CD4-positive, alpha-beta T cell treated with Interleukin-15 for 1 hour (primary cell): ENCODE measurements at regions not wholly inside any gene's neighbourhood (a gene's known extent, or its start where the extent isn't known, plus 50 kb on each side); places are given as distances from the start of the nearest gene placed in this dataset.

Experiments used
- DNase-seq: peaks from one replicate; pipeline ENCODE4 v3.0.0-alpha.2; 2020

- no peak for DNase-seq
Measured at GRCh38 chr5:18052569-18052968, 418.3 kb downstream of the TAF11L14 start.

DNA sequence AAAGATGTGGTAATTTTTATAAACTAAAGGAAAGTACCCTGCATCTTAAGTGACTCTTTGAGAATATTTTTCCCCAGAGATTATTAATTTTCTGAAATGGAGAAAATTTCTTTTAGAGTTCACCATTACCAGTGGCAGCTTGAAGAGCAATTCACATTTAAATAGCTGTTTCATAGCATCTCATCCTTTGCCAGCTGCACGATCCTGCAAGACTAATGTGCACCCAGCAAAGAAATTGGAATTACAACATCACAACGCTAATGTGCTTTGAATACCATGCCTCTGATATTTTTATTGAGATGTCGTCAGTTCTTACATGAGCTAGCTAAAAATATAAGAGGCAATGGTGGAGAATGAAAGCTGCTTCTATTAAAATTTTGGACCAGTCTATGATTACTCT lies 423.5 kb downstream of the TAF11L14 start:
- DNase-seq: no peak

GRCh38 chr5:18067615-18068014 lies 433.4 kb downstream of the TAF11L14 start:
- no peak for DNase-seq

- DNase-seq: no peak
Measured at GRCh38 chr5:18068826-18069225, 434.6 kb downstream of the TAF11L14 start.

DNA sequence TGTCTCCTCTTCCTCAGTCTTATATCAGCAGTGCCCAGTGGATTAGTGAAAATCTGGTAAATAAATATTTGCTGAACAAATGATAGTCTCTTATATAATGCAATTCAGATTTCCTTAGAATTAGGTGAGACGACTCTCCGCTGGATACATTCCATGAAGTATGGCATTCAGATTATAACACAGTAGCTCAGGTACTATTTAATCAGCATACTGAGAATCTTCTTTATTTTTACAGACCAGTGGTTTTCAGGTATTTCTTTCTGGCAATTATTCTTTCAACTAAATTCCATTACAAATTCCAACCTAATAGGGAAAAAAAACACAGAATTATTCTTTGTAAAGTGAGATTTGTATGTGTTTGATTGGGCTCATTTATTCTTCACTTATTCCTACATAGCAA lies 435.5 kb downstream of the TAF11L14 start:
- DNase-seq: no peak

DNA sequence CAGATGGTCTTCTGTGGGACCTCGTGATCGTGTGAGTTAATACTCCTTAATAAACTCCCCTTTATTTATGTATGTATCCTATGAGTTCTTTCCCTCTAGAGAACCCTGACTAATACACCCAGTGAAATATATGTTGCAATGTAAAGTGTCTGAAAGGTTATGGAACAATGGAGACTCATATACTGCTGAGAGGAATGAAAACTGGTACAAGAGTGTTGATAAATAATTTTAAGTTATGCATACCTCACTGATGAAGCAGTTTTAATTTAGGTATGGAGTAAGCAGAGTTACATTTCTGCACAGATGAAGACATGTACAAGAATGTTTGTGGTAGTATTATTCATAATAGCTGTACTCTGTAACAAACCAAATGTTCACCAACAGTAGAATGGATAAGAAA lies 438.3 kb downstream of the TAF11L14 start:
- DNase-seq: no peak

DNA sequence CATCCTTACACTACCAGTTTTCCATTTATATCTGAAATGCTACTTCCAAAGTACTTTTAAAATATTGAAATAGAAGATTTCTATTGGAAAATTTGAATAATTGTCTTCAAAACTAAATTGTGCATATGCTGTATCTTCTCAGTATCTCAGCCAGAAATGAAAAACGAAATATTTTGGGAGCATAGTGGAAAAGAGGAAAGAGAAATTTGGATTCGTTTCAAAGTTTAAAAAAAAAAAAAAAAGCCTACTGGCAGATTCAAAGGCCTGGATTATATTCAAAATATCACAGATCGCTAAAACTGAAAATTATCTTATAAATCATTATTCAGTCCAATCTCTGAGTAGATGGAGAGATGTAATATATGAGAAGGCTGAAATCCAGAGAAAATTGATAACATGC lies 440.7 kb downstream of the TAF11L14 start:
- DNase-seq: no peak

DNA sequence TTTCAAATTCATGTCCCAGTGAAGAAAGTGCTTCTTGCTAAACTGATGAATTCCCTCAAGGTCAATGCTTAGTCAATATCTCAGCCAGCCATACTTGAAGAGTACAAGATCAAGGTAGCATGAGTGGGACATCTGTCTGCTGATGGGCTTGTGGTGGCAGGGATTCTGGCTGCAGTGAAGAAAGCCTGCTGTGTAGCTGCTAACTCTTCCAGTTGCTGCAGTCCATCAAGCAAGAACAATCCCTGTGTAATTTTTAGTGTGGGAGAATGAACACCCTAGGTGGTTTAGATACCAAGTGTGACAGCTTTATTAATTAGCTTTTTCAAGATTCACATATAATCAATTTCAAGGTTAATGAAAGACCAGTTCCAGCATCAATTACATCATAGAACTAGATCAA lies 443.9 kb downstream of the TAF11L14 start:
- DNase-seq: no peak

DNA sequence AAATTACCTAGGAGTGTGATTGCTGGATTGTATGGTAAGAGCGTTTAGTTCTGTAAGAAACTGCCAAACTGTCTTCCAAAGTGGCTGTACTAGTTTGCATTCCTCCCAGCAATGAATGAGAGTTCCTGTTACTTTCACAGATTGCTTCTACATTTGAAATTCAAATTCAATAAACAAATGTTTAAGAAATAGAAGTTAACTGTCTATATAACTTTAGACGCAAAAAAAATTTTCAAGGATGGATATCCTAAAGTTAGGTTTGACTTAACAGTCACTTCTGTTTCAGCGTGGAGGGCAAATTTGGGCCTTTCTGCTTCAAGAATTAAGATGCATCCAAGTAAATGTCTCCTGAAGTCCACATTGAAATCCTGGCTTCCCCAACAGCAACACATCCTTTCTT lies 445.6 kb downstream of the TAF11L14 start:
- DNase-seq: no peak

- no peak for DNase-seq
Measured at GRCh38 chr5:18088020-18088579, 453.8 kb downstream of the TAF11L14 start.

DNA sequence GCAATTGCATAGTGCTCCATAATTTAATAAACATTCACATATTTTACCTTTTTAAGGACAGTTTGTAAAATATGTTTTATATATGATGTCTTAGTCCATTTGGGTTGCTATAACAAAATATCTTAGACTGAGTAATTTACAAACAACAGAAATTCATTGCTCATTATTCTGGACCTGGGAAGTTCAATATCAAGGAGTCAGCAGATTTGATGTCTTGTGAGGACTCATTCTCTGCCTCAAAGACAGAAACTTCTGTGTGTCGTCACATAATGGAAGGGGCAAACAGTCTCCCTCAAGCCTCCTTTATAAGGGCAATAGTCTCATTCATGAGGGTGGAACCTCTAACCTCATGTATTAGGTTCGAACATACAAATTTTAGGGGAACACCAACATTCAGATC lies 455.9 kb downstream of the TAF11L14 start:
- DNase-seq: no peak

DNA sequence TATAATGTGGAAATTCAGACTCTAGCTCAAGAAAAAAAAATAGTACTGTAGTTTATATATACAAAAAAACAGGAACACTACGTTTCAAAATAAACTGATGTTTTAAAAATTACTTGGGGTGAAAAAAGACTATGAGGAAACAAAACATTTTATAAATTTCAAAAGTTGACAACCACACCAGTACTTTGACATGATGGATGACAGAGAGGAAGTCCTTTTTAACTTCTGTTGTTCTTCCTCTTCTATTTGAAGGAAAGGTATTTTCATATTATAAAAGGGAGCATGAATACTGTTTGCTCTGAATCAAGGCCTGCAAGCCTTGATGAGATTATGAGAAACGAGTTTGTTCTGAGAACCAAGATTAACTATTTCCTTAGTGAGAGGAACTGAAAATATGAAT lies 456.9 kb downstream of the TAF11L14 start:
- DNase-seq: no peak

DNA sequence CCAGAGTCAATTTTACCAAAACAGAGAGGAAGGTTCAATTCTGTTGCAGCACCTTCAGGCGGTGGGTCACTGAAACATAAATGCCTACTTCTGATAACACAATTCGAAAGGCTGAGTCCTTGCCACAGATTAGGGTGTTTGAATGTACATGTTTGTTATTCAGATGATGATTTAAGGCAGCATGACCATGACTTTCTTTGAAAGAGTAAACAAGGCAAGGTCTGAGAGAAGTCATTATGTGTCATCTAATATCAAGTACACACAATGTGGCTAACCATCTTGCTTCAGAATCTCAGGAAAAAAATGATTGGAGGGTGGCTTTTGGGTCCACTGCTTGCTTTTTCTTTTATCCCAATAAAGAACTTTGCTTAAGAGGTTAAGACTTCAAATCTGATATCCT lies 457.5 kb downstream of the TAF11L14 start:
- no peak for DNase-seq

DNA sequence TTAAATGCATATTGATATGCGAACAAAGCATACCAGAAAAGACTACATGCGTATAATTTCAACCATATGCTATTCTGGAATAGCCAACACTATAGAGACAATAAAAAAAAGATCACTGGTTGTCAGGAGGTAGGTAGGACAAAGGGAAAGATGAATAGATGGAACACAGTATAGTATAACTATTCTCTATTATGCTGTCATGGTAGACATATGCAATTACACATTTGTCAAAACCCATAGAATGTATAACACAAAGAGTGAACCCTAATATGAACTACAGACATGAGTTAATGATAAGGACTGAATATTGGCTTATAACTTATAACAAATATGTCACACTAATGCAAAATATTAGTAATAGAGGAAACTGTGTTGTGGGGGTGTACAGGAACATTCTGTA lies 460.8 kb downstream of the TAF11L14 start:
- no peak for DNase-seq

DNA sequence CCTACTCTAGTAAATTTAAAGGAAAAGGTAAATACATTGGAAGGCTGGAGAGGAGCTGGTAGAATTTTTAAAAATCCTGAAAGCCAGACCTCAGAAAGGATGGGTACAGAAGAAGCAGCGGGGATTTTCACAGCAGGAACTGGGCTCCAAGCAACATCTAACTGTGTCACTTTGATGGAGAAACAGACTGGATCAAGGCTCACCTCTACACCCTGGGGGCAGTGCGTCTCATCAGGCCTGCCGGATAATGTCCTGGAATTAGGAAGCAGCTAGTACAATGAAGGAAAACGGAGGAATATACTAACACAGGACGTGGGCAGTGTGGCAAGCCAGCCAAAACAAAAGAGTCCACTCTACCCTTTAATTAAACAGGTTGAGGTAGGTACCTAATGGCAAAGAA lies 463.6 kb downstream of the TAF11L14 start:
- DNase-seq: no peak

- DNase-seq: no peak
Measured at GRCh38 chr5:18098691-18099090, 464.4 kb downstream of the TAF11L14 start.

- no peak for DNase-seq
Measured at GRCh38 chr5:18099261-18099660, 465.0 kb downstream of the TAF11L14 start.

- no peak for DNase-seq
Measured at GRCh38 chr5:18101532-18101931, 467.3 kb downstream of the TAF11L14 start.

DNA sequence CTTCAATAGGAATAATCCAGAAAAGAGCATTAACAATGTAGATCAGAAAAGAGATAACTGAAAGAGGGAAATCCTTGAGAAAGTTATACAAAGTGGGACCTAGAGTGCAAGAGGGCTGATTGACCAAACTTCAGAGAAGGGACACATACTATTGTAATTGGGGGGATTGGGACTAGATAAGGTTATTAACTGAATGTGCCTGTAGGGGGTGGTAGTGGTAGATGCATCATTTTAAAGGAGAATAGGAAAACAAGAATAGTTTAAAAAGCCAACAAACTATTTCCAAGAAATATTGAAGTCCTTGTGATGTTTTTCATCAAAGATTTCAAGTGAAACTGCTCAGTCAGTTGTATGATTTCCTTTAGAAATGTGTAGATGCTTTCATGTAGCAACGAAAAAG lies 468.5 kb downstream of the TAF11L14 start:
- no peak for DNase-seq

DNA sequence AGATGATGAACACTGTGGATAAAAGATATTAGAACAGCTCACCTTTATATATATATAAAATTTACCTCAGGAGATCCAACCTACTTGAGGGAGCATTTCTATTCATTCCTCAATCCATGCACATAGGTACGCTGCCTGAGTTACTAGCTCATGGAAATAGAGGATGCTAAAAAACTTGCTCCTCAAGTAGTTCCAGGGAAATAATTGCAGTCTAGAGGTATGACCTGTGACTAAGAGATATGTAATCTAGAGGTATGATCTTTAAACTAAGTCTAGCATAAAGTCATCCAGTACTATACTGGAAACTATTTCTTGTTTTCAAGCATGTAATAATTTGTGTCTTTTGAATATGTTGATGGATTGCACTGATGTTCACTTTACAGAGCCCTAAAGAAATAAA lies 471.2 kb downstream of the TAF11L14 start:
- no peak for DNase-seq

DNA sequence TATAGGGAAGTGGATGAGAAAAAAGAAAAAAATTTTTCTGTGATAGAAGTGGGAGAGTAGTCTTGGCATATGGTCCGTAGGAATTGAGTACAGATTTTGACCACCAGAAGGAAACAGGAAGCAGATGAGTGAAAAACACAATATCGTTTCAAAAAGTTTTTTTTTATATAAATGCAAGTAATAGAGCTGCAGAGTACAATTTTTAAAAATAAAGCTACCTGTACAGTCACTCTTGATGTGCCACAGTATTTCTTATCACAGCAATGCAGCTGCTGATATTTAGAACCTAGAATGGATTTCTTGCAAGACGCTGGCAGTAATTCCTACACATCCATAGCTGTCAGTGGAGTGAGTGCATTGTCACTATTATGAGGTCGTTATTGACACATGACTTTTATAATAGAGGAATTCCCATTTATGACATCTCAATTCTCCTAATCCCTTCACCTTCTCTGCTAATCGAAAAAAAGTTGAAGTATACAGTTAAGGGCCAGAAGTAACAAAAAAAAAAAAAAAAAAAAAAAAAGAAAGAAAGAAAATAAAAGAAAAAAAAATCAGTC lies 477.7 kb downstream of the TAF11L14 start:
- DNase-seq: no peak

DNA sequence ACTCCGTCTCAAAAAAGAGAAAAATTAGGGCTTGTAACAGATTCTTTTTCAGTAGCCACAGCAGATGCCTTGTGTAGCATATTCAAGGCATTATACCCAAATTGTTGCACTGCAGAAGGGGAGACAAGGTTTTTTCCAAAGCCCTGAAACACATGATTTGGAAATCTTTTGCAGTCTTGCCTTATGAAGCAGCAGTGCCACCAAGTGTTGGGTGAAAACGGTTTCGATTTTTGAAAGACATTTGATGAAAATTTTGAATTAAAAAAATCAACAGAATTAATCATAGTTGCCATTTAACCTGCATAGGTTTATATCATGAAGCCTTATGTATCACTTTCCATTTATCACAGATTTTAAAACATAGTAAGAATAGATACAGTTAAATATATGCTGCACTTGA lies 479.5 kb downstream of the TAF11L14 start:
- no peak for DNase-seq

- DNase-seq: no peak
Measured at GRCh38 chr5:18114151-18114757, 480.0 kb downstream of the TAF11L14 start.

- no peak for DNase-seq
Measured at GRCh38 chr5:18117968-18118367, 483.7 kb downstream of the TAF11L14 start.

- DNase-seq: no peak
Measured at GRCh38 chr5:18119156-18119785, 485.0 kb downstream of the TAF11L14 start.
